Suprapubic skin (tissue), 4 donors: ENCODE measurements at regions not wholly inside any gene's neighbourhood (a gene's known extent, or its start where the extent isn't known, plus 50 kb on each side); places are given as distances from the start of the nearest gene placed in this dataset.

Source experiments
- DNase-seq, 2 donors: peaks; one replicate each; pipeline ENCODE4 v3.0.0-alpha.2; 2019; ENCODE audit warnings: low spot score in 2 of 2
- H3K27ac ChIP-seq: fragments of 200-600 bp; sonication (generic); one replicate; pipeline ENCODE4 v1.5.1; 2019
- H3K27me3 ChIP-seq: fragments of 200-600 bp; sonication (generic); one replicate; pipeline ENCODE4 v1.5.1; 2019
- H3K36me3 ChIP-seq: fragments of 200-600 bp; sonication (generic); one replicate; pipeline ENCODE4 v1.5.1; 2019
- H3K4me1 ChIP-seq: fragments of 200-600 bp; sonication (generic); one replicate; pipeline ENCODE4 v1.5.1; 2019
- H3K4me3 ChIP-seq: fragments of 200-600 bp; sonication (generic); one replicate; pipeline ENCODE4 v1.5.1; 2019; ENCODE audit warnings: mild to moderate bottlenecking
- H3K9me3 ChIP-seq: fragments of 200-600 bp; sonication (generic); one replicate; pipeline ENCODE4 v1.5.1; 2019
- EP300 ChIP-seq: sonication (generic); formaldehyde crosslinking; IDR thresholded peaks from one replicate; pipeline ENCODE4 v1.6.1; 2017; ENCODE audit warnings: antibody characterized with exemption
- POLR2A ChIP-seq, 2 donors: fragments of 450-650 bp; IDR thresholded peaks; one replicate each; pipeline ENCODE4 v1.6.1; 2017; ENCODE audit warnings: antibody characterized with exemption in 2 of 2, mild to moderate bottlenecking in 2 of 2, moderate library complexity in 2 of 2
- POLR2AphosphoS5 ChIP-seq, 3 donors: sonication (generic); formaldehyde crosslinking; IDR thresholded peaks; one replicate each; pipeline ENCODE4 v1.6.1; 2017; ENCODE audit warnings: antibody characterized with exemption in 3 of 3
- WGBS: methylation state at CpG from one replicate; pipeline ENCODE4 v1.1.5; 2018; 5-methylcytosine and 5-hydroxymethylcytosine counted together
- TF ChIP-seq, protein P1 (sequence below), 2 donors: fragments of 200-600 bp in 1 of 2; fragments of 450-650 bp in 1 of 2; sonication (generic) in 1 of 2; IDR thresholded peaks; one replicate each; pipeline ENCODE4 v1.5.1; 2016 to 2019; ENCODE audit warnings: antibody characterized with exemption in 2 of 2, mild to moderate bottlenecking in 1 of 2, moderate library complexity in 1 of 2

GRCh38 chr10:62640411-62640810 lies 164.1 kb upstream of the ADO start:
- TF ChIP-seq EP300 (no peak), POLR2AphosphoS5 (IDR thresholded peaks at IDR 0.05) (no peak), POLR2A (IDR thresholded peaks at IDR 0.05) (no peak)
- TF ChIP-seq, protein P1, sequence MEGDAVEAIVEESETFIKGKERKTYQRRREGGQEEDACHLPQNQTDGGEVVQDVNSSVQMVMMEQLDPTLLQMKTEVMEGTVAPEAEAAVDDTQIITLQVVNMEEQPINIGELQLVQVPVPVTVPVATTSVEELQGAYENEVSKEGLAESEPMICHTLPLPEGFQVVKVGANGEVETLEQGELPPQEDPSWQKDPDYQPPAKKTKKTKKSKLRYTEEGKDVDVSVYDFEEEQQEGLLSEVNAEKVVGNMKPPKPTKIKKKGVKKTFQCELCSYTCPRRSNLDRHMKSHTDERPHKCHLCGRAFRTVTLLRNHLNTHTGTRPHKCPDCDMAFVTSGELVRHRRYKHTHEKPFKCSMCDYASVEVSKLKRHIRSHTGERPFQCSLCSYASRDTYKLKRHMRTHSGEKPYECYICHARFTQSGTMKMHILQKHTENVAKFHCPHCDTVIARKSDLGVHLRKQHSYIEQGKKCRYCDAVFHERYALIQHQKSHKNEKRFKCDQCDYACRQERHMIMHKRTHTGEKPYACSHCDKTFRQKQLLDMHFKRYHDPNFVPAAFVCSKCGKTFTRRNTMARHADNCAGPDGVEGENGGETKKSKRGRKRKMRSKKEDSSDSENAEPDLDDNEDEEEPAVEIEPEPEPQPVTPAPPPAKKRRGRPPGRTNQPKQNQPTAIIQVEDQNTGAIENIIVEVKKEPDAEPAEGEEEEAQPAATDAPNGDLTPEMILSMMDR (IDR thresholded peaks at IDR 0.05): no peak
- H3K9me3 ChIP-seq: no peaks in the 10 kb centered on the region
- no peak overlapping the region for H3K27ac ChIP-seq
- no peaks in the 10 kb centered on the region for H3K36me3 ChIP-seq
- H3K4me3 ChIP-seq: no peak overlapping the region
- H3K27me3 ChIP-seq: no peaks in the 10 kb centered on the region
- H3K4me1 ChIP-seq: peaks cover 16% of the 10 kb centered on the region
- no peak for DNase-seq

DNA sequence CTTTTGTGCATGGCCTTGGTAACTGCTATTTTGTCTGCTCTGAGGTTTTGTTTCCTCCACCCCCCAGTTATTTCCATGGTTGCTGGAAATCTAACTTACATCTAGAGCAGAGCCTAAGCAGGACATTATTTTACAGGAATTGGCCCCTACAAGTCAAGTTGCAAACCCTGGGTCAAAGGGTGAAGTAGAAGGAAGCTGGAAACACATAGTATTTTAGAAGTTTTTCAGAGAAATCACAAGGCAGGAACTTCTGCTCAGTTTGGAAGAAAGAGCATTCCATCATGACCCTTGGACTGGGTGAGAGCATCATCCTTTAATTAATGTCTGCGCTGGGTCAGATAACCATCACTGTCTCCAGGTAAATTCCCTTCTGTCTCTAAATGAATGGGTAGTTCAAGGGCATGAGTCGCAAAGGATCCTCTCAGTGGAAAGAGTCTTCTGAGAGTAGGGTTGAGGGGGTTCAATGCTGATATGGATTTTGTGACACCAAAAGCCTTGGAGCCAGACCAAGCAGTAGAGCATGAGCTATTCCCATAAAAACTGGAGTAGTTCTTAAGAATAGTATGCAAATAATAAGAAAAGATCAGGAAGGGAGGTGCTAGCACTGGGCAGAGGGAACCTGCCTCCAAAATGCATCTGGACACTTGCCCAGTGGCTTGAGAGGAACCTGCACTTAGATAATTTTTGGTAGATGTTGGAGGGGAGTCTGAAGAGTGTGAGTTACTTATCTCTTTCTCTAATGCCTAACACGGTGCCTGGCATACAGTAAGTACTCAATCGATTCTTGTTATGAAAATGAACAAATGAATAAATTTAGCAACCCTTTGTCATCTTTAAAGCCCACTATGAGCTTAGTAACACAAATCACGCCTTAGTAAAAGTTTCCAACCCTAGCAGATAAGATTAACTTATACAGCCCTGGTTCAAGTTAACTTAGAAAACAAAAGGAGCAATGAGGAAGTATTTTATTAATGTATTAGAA lies 160.6 kb upstream of the ADO start:
- no peak for DNase-seq
- Histone ChIP-seq H3K4me1 (no peaks in the 10 kb centered on the region), H3K27ac (no peak overlapping the region), H3K9me3 (no peaks in the 10 kb centered on the region), H3K36me3 (no peaks in the 10 kb centered on the region), H3K4me3 (no peak overlapping the region), H3K27me3 (no peaks in the 10 kb centered on the region)
- WGBS: 88% methylated on average over 5 of the region's 5 CpGs
- TF ChIP-seq, protein P1 (IDR thresholded peaks at IDR 0.05): no peak
- TF ChIP-seq POLR2A (IDR thresholded peaks at IDR 0.05) (no peak), EP300 (no peak), POLR2AphosphoS5 (IDR thresholded peaks at IDR 0.05) (no peak)

DNA sequence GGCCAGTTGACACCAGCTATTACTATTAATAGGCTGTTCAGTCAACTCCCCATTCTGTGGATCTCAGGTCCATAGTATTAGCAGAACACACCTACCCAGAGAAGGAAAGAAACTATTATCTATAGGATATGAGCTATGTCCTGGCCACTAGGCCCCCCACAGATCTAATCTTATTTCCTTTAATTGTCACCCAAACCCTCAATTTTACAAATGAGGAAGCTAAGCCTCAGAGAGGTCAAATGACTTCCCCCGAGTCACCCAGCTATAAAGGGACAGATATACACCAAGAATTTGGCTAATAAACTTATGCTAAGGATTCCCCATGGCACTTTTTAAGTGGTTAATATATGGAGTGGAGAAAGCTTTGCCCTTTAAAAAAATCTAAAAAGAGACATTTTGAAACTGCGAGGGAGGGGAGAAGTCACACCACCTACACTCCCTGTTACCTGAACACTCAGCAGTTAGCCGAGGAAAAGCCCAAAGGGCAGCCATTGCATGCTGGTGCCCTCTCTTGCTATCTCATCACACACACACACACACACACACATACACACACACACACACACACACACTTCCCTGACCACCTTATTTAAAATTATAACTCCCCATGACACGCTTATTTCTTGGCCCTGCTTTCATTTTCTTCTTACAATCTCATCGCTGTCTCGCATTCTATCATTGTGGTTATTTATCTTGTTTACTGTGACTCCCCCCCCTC lies 157.0 kb upstream of the ADO start:
- WGBS: 91% methylated on average over 6 of the region's 6 CpGs
- no peak overlapping the region for H3K4me3 ChIP-seq
- no peak overlapping the region for H3K27ac ChIP-seq
- H3K4me1 ChIP-seq: no peaks in the 10 kb centered on the region
- TF ChIP-seq, protein P1 (IDR thresholded peaks at IDR 0.05): no peak
- TF ChIP-seq EP300 (no peak), POLR2A (IDR thresholded peaks at IDR 0.05) (no peak), POLR2AphosphoS5 (IDR thresholded peaks at IDR 0.05) (no peak)
- H3K9me3 ChIP-seq: no peaks in the 10 kb centered on the region
- no peaks in the 10 kb centered on the region for H3K27me3 ChIP-seq
- DNase-seq: no peak
- H3K36me3 ChIP-seq: no peaks in the 10 kb centered on the region

GRCh38 chr10:62648921-62649320 lies 155.6 kb upstream of the ADO start:
- Histone ChIP-seq H3K9me3 (no peaks in the 10 kb centered on the region), H3K4me3 (no peak overlapping the region), H3K36me3 (no peaks in the 10 kb centered on the region), H3K4me1 (no peaks in the 10 kb centered on the region), H3K27ac (no peak overlapping the region), H3K27me3 (no peaks in the 10 kb centered on the region)
- TF ChIP-seq, protein P1 (IDR thresholded peaks at IDR 0.05): no peak
- no peak for TF ChIP-seq POLR2AphosphoS5 (IDR thresholded peaks at IDR 0.05)
- TF ChIP-seq POLR2A (IDR thresholded peaks at IDR 0.05): no peak
- TF ChIP-seq EP300: no peak
- DNase-seq: no peak
- 50% methylated on average over 1 of the region's 1 CpG for WGBS

DNA sequence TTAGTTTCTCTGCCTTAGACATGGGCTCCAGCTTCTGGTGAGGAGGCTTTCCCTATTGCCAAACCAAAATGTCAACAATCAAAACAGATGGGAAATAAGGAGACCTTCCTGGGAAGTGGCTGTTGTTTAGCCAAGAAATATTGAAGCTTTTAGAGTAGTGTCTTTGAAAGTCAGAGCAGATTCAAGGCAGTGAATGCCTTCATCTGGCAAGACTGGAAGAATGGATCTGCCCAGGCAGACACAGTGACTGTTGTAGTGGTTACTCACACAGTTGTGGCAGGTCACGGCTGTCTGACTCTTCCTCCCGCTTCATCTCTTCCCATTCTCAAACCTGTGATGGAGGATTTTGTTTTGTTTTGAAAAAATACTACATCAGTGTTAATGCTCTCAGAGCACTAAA lies 154.1 kb upstream of the ADO start:
- Histone ChIP-seq H3K4me3 (no peak overlapping the region), H3K27me3 (no peaks in the 10 kb centered on the region), H3K36me3 (no peaks in the 10 kb centered on the region), H3K27ac (no peak overlapping the region), H3K4me1 (no peaks in the 10 kb centered on the region), H3K9me3 (no peaks in the 10 kb centered on the region)
- 91% methylated on average over 2 of the region's 2 CpGs for WGBS
- TF ChIP-seq POLR2AphosphoS5 (IDR thresholded peaks at IDR 0.05) (no peak), EP300 (no peak), POLR2A (IDR thresholded peaks at IDR 0.05) (no peak)
- TF ChIP-seq, protein P1 (IDR thresholded peaks at IDR 0.05): no peak
- no peak for DNase-seq
